Endothelial cell of umbilical vein (primary cell): ENCODE measurements at regions not wholly inside any gene's neighbourhood (a gene's known extent, or its start where the extent isn't known, plus 50 kb on each side); places are given as distances from the start of the nearest gene placed in this dataset.

Experiments used
- BruUV-seq: library from RNA; stranded (reverse); fragments of 400-500 nt; replicated peaks from 2 replicates; lab custom pipeline; 2021; lab: Mats Ljungman, UMichigan
- CTCF ChIA-PET: fragments of 300-600, 350-600 bp; sonication (Branson Sonifier 250); formaldehyde crosslinking; loops from one replicate; lab custom pipeline; 2021; ENCODE audit warnings: antibody characterized with exemption, inconsistent platforms; lab: Charles Lee
- POLR2A ChIA-PET: fragments of 300-600, 350-600 bp; sonication (Branson Sonifier 250); formaldehyde crosslinking; loops from one replicate; lab custom pipeline; 2021; ENCODE audit warnings: antibody characterized with exemption, inconsistent platforms; lab: Charles Lee
- DNase-seq: peaks from one replicate; pipeline ENCODE4 v3.0.0-alpha.2; 2011; ENCODE audit warnings: low read depth, low spot score
- FAIRE-seq: peaks from 2 replicates; lab custom pipeline; 2011; peaks lifted over from hg19 to GRCh38; lab: Jason Lieb, UNC
- H2AFZ ChIP-seq: 2 replicates; pipeline ENCODE4 v1.6.0; 2012; ENCODE audit warnings: low read depth, low read length, control low read depth, inconsistent platforms
- H3K27ac ChIP-seq: 2 replicates; pipeline ENCODE4 v1.5.1; 2011; ENCODE audit warnings: low read depth, mild to moderate bottlenecking, control low read depth, low read length, moderate library complexity; ENCODE audit not compliant: insufficient read depth
- H3K27me3 ChIP-seq, 2 experiments: 2 replicates each; pipeline versions ENCODE4 v1.6.0 to v1.6.1; 2011; ENCODE audit warnings: low read length in 2 of 2, mixed read lengths in 1 of 2; ENCODE audit not compliant: control insufficient read depth in 2 of 2, insufficient read depth in 2 of 2
- H3K36me3 ChIP-seq, 2 experiments: 2 replicates in 1 of 2; 3 replicates in 1 of 2; pipeline ENCODE4 v1.5.1; 2011; ENCODE audit warnings: low read length in 2 of 2, mild to moderate bottlenecking in 1 of 2, moderate library complexity in 1 of 2; ENCODE audit not compliant: control insufficient read depth in 2 of 2, insufficient read depth in 2 of 2; ENCODE audit errors: extremely low read depth in 1 of 2
- H3K4me1 ChIP-seq: 3 replicates; pipeline ENCODE4 v1.5.1; 2011; ENCODE audit warnings: mild to moderate bottlenecking, low read length; ENCODE audit not compliant: control insufficient read depth, insufficient read depth; ENCODE audit errors: extremely low read depth
- H3K4me2 ChIP-seq: 2 replicates; pipeline ENCODE4 v1.6.1; 2011; ENCODE audit warnings: low read length, control low read depth, mixed read lengths; ENCODE audit not compliant: insufficient read depth
- H3K4me3 ChIP-seq, 3 experiments: fragments of 200-600 bp in 1 of 3; sonication (generic), shearing (Covaris generic) in 1 of 3; replicated peaks in 1 of 3; 2 replicates each; pipeline ENCODE4 v1.5.1; 2011 to 2016; ENCODE audit warnings: control low read depth in 3 of 3, low read length in 3 of 3, mild to moderate bottlenecking in 2 of 3, inconsistent platforms in 1 of 3, low read depth in 1 of 3, moderate library complexity in 1 of 3; ENCODE audit not compliant: insufficient read depth in 1 of 3
- H3K79me2 ChIP-seq: 2 replicates; pipeline ENCODE4 v1.6.0; 2012; ENCODE audit warnings: low read length, inconsistent platforms; ENCODE audit not compliant: control insufficient read depth, insufficient read depth
- H3K9ac ChIP-seq: replicated peaks from 2 replicates; pipeline ENCODE3; 2011; ENCODE audit warnings: low read length, control low read depth; ENCODE audit not compliant: insufficient read depth; ENCODE audit errors: extremely low read depth
- H3K9me1 ChIP-seq: replicated peaks from 3 replicates; pipeline ENCODE4 v1.6.0; 2011; ENCODE audit warnings: mild to moderate bottlenecking, low read length; ENCODE audit not compliant: control insufficient read depth, insufficient read depth; ENCODE audit errors: extremely low read depth
- H3K9me3 ChIP-seq: replicated peaks from 2 replicates; pipeline ENCODE4 v1.5.1; 2012; ENCODE audit warnings: low read length, inconsistent platforms; ENCODE audit not compliant: control insufficient read depth, insufficient read depth
- H4K20me1 ChIP-seq: replicated peaks from 2 replicates; pipeline ENCODE3; 2011; ENCODE audit warnings: mild to moderate bottlenecking, low read length; ENCODE audit not compliant: control insufficient read depth, insufficient read depth; ENCODE audit errors: extremely low read depth
- CTCF ChIP-seq, 2 donors: IDR thresholded peaks; 1 replicate in 1 of 2; 2 replicates in 1 of 2; pipeline ENCODE4 v1.5.1; 2011; ENCODE audit warnings: low read length in 2 of 2, mild to moderate bottlenecking in 2 of 2, moderate library complexity in 2 of 2, control low read depth in 1 of 2, inconsistent platforms in 1 of 2, low read depth in 1 of 2; ENCODE audit not compliant: insufficient read depth in 1 of 2; ENCODE audit errors: extremely low read depth in 1 of 2
- EZH2 ChIP-seq: IDR thresholded peaks from 2 replicates; pipeline ENCODE4 v1.6.1; 2012; ENCODE audit warnings: borderline replicate concordance, low read depth, mild to moderate bottlenecking, moderate library complexity, low read length, inconsistent platforms; ENCODE audit not compliant: severe bottlenecking
- FOS ChIP-seq: IDR thresholded peaks from 2 replicates; pipeline ENCODE4 v1.6.1; 2011; ENCODE audit warnings: mild to moderate bottlenecking, low read length, moderate library complexity, borderline replicate concordance; ENCODE audit not compliant: insufficient read depth
- GATA2 ChIP-seq: IDR thresholded peaks from 2 replicates; pipeline ENCODE4 v1.7.0; 2011; ENCODE audit warnings: low read depth, mild to moderate bottlenecking, moderate library complexity, mixed read lengths, low read length; ENCODE audit not compliant: insufficient read length, insufficient read depth
- JUN ChIP-seq: IDR thresholded peaks from 2 replicates; pipeline ENCODE4 v1.6.1; 2011; ENCODE audit warnings: borderline replicate concordance, low read depth; ENCODE audit not compliant: insufficient read length, insufficient read depth
- MAX ChIP-seq: IDR thresholded peaks from 2 replicates; pipeline ENCODE4 v1.6.1; 2011; ENCODE audit not compliant: insufficient read depth, insufficient read length
- MYC ChIP-seq: IDR thresholded peaks from one replicate; pipeline ENCODE4 v1.6.1; 2011; ENCODE audit warnings: mild to moderate bottlenecking, low read depth, low read length
- POLR2A ChIP-seq: IDR thresholded peaks from 2 replicates; pipeline ENCODE4 v1.6.1; 2012; ENCODE audit warnings: low read depth, mild to moderate bottlenecking, control low read depth, low read length
- POLR2AphosphoS5 ChIP-seq: IDR thresholded peaks from 2 replicates; pipeline ENCODE4 v1.6.1; 2012; ENCODE audit warnings: low read depth, mild to moderate bottlenecking, control low read depth, low read length, moderate library complexity; ENCODE audit not compliant: insufficient read depth
- dilution Hi-C: fragments of 300-500 bp; cut with MboI; formaldehyde crosslinking; loops from one replicate; pipeline ENCODE4 v1.15.0; 2019; ENCODE audit warnings: low sequenced_read_pairs; ENCODE audit not compliant: extremely low pct_ligation_motif_present
- intact Hi-C: fragments of 100-400 bp; cut with micrococcal nuclease; formaldehyde crosslinking; loops from one replicate; pipeline ENCODE4 v1.10.0; 2022

- BruUV-seq: no TSS peak
- Histone ChIP-seq H3K4me1 (peaks cover 9% of the 10 kb centered on the region), H3K79me2 (no peaks in the 10 kb centered on the region), H4K20me1 (no peaks in the 10 kb centered on the region), H3K36me3 (no peaks in the 10 kb centered on the region), H3K9ac (no peak overlapping the region), H3K9me3 (no peaks in the 10 kb centered on the region), H3K4me2 (no peak overlapping the region), H3K27ac (no peak overlapping the region), H3K27me3 (peaks cover 2 to 4% of the 10 kb centered on the region in 2 experiments), H2AFZ (no peak overlapping the region), H3K4me3 (no peak overlapping the region), H3K9me1 (no peaks in the 10 kb centered on the region)
- ChIA-PET POLR2A (no interaction called here), CTCF (interaction anchor here (1.3 kb wide), 1 partner anchor 18 kb away, joined by 3 read pairs; no protein-coding TSS in a partner anchor)
- TF ChIP-seq EZH2 (no peak), GATA2 (no peak), FOS (no peak), MYC (no peak), CTCF (IDR thresholded peaks at IDR 0.05; ENCODE audit: extremely low read depth in 1 of 2, insufficient read depth in 1 of 2, low read depth in 1 of 2, low read length in 2 of 2) (no peak), POLR2AphosphoS5 (no peak), JUN (no peak), POLR2A (no peak), MAX (no peak)
- no peak for DNase-seq
- dilution Hi-C loops (no loop called here), intact Hi-C loops (no loop called here)
- no peak for FAIRE-seq
Measured at GRCh38 chr10:43806831-43807640, 158.4 kb upstream of the ZNF32 start.
